BE2C (cell line): ENCODE measurements at regions not wholly inside any gene's neighbourhood (a gene's known extent, or its start where the extent isn't known, plus 50 kb on each side); places are given as distances from the start of the nearest gene placed in this dataset.

Source experiments
- DNase-seq: peaks from one replicate; pipeline ENCODE4 v3.0.0-alpha.2; 2020
- H3K27me3 ChIP-seq: fragments of 250-450 bp; sonication (Bioruptor Pico); 2 replicates; pipeline ENCODE4 v1.5.1; 2020; ENCODE audit warnings: mild to moderate bottlenecking
- H3K36me3 ChIP-seq: fragments of 250-450 bp; sonication (Bioruptor Pico); 2 replicates; pipeline ENCODE4 v1.5.1; 2020; ENCODE audit warnings: mild to moderate bottlenecking
- H3K4me1 ChIP-seq: fragments of 250-450 bp; sonication (Bioruptor Pico); 2 replicates; pipeline ENCODE4 v1.5.1; 2020
- H3K4me3 ChIP-seq: 2 replicates; pipeline ENCODE4 v1.5.1; 2011; ENCODE audit warnings: low read depth, low read length
- H3K9me3 ChIP-seq: fragments of 250-450 bp; sonication (Bioruptor Pico); 2 replicates; pipeline ENCODE4 v1.5.1; 2020
- CTCF ChIP-seq: IDR thresholded peaks from 2 replicates; pipeline ENCODE4 v1.5.1; 2012; ENCODE audit warnings: mild to moderate bottlenecking, low read depth, low read length

GRCh38 chr1:222461941-222462340, 86.0 kb downstream of the HHIPL2 start:
- H3K4me3 ChIP-seq, result no peak overlapping the region
- H3K27me3 ChIP-seq, result no peaks in the 10 kb centered on the region
- TF ChIP-seq CTCF, result no peak
- no peaks in the 10 kb centered on the region for H3K4me1 ChIP-seq
- no peaks in the 10 kb centered on the region for H3K36me3 ChIP-seq
- no peak for DNase-seq
- H3K9me3 ChIP-seq, result no peaks in the 10 kb centered on the region

- no peak for DNase-seq
- TF ChIP-seq CTCF, result no peak
- H3K4me3 ChIP-seq, result no peak overlapping the region
- no peaks in the 10 kb centered on the region for H3K36me3 ChIP-seq
- no peaks in the 10 kb centered on the region for H3K27me3 ChIP-seq
- peaks cover 10% of the 10 kb centered on the region; the same call in 1 of the 2 replicates for H3K4me1 ChIP-seq
- H3K9me3 ChIP-seq, result no peaks in the 10 kb centered on the region
Measured at GRCh38 chr1:222459652-222460051, 88.3 kb downstream of the HHIPL2 start.

GRCh38 chr1:222457513-222457912, 90.4 kb downstream of the HHIPL2 start:
- no peak overlapping the region for H3K4me3 ChIP-seq
- DNase-seq, result no peak

GRCh38 chr1:222457084-222457483, 90.8 kb downstream of the HHIPL2 start:
- DNase-seq, result no peak

More at GRCh38 chr1:222457513-222457912, 90.4 kb downstream of the HHIPL2 start:
- Histone ChIP-seq H3K9me3 (no peaks in the 10 kb centered on the region), H3K27me3 (no peaks in the 10 kb centered on the region), H3K36me3 (no peaks in the 10 kb centered on the region), H3K4me1 (peaks cover 10% of the 10 kb centered on the region; the same call in 1 of the 2 replicates)
- no peak for TF ChIP-seq CTCF

GRCh38 chr1:222455188-222455879, 92.6 kb downstream of the HHIPL2 start:
- peak; percentile 83 for DNase-seq
- H3K9me3 ChIP-seq, result no peaks in the 10 kb centered on the region
- peak; percentile 98 for TF ChIP-seq CTCF
- H3K4me1 ChIP-seq, result peaks cover 10% of the 10 kb centered on the region; the same call in 1 of the 2 replicates
- H3K4me3 ChIP-seq, result peak overlapping the region; percentile 47
- no peaks in the 10 kb centered on the region for H3K36me3 ChIP-seq
- no peaks in the 10 kb centered on the region for H3K27me3 ChIP-seq

More at GRCh38 chr1:222457084-222457483, 90.8 kb downstream of the HHIPL2 start:
- no peak for TF ChIP-seq CTCF
- H3K27me3 ChIP-seq, result no peaks in the 10 kb centered on the region
- no peaks in the 10 kb centered on the region for H3K9me3 ChIP-seq
- no peak overlapping the region for H3K4me3 ChIP-seq
- H3K4me1 ChIP-seq, result peaks cover 10% of the 10 kb centered on the region; the same call in 1 of the 2 replicates
- no peaks in the 10 kb centered on the region for H3K36me3 ChIP-seq

GRCh38 chr1:222454782-222455181, 93.1 kb downstream of the HHIPL2 start:
- peak; percentile 37 for DNase-seq
- peak overlapping the region; percentile 47 for H3K4me3 ChIP-seq
- no peaks in the 10 kb centered on the region for H3K36me3 ChIP-seq
- no peaks in the 10 kb centered on the region for H3K27me3 ChIP-seq
- peaks cover 10% of the 10 kb centered on the region; the same call in 1 of the 2 replicates for H3K4me1 ChIP-seq
- no peak for TF ChIP-seq CTCF
- H3K9me3 ChIP-seq, result no peaks in the 10 kb centered on the region
